RWPE2 (cell line): ENCODE measurements at regions not wholly inside any gene's neighbourhood (a gene's known extent, or its start where the extent isn't known, plus 50 kb on each side); places are given as distances from the start of the nearest gene placed in this dataset.

Experiments
- ATAC-seq: fragments of 200-7000 bp; cut with Tn5 transposase; 3 replicates; pipeline ENCODE4 v1.9.1; 2021; ENCODE audit warnings: low read depth
- DNase-seq: peaks from one replicate; pipeline ENCODE4 v3.0.0-alpha.2; 2020; ENCODE audit warnings: low spot score
- H3K27ac ChIP-seq: fragments of 450-650 bp; 2 replicates; pipeline ENCODE4 v1.5.1; 2017; ENCODE audit warnings: mild to moderate bottlenecking; ENCODE audit not compliant: poor library complexity, severe bottlenecking
- H3K27me3 ChIP-seq: fragments of 250-450 bp; sonication (Bioruptor Pico); 2 replicates; pipeline ENCODE4 v1.5.1; 2021; ENCODE audit warnings: mild to moderate bottlenecking, moderate library complexity; ENCODE audit not compliant: insufficient read depth, poor library complexity, severe bottlenecking
- H3K36me3 ChIP-seq: fragments of 250-450 bp; sonication (Bioruptor Pico); 2 replicates; pipeline ENCODE4 v1.5.1; 2020; ENCODE audit warnings: low read depth, mild to moderate bottlenecking, moderate library complexity
- H3K4me1 ChIP-seq: fragments of 250-450 bp; sonication (Bioruptor Pico); 2 replicates; pipeline ENCODE4 v1.5.1; 2021; ENCODE audit warnings: mild to moderate bottlenecking, moderate library complexity; ENCODE audit not compliant: insufficient read depth, poor library complexity, severe bottlenecking
- H3K4me3 ChIP-seq: fragments of 250-450 bp; sonication (Bioruptor Pico); 2 replicates; pipeline ENCODE4 v1.5.1; 2021; ENCODE audit warnings: mild to moderate bottlenecking, moderate library complexity; ENCODE audit not compliant: severe bottlenecking
- H3K9me3 ChIP-seq: fragments of 250-450 bp; sonication (Bioruptor Pico); 2 replicates; pipeline ENCODE4 v1.5.1; 2021; ENCODE audit warnings: mild to moderate bottlenecking, moderate library complexity; ENCODE audit not compliant: severe bottlenecking
- CTCF ChIP-seq: fragments of 450-650 bp; IDR thresholded peaks from one replicate; pipeline ENCODE4 v1.5.1; 2017; ENCODE audit warnings: mild to moderate bottlenecking, moderate library complexity; ENCODE audit not compliant: poor library complexity, severe bottlenecking

GRCh38 chr3:88222343-88222742 lies 72.6 kb downstream of the C3orf38 start:
- no peak for ATAC-seq
- Histone ChIP-seq H3K36me3 (no peaks in the 10 kb centered on the region), H3K4me1 (no peaks in the 10 kb centered on the region), H3K9me3 (no peaks in the 10 kb centered on the region), H3K27me3 (no peaks in the 10 kb centered on the region), H3K4me3 (no peak overlapping the region), H3K27ac (no peak overlapping the region)
- no peak for DNase-seq
- no peak for TF ChIP-seq CTCF

GRCh38 chr3:88225326-88226008 lies 75.7 kb downstream of the C3orf38 start:
- no peak for DNase-seq
- no peak for ATAC-seq
- no peak overlapping the region for H3K27ac ChIP-seq
- no peaks in the 10 kb centered on the region for H3K4me1 ChIP-seq
- no peaks in the 10 kb centered on the region for H3K36me3 ChIP-seq
- H3K4me3 ChIP-seq: no peak overlapping the region
- H3K9me3 ChIP-seq: no peaks in the 10 kb centered on the region
- no peak for TF ChIP-seq CTCF
- H3K27me3 ChIP-seq: no peaks in the 10 kb centered on the region

- no peaks in the 10 kb centered on the region for H3K9me3 ChIP-seq
- no peak for TF ChIP-seq CTCF
- H3K27ac ChIP-seq: no peak overlapping the region
Measured at GRCh38 chr3:88226910-88227309, 77.2 kb downstream of the C3orf38 start.

GRCh38 chr3:88230638-88231037 lies 80.9 kb downstream of the C3orf38 start:
- DNase-seq (no peak), ATAC-seq (no peak)
- Histone ChIP-seq H3K36me3 (no peaks in the 10 kb centered on the region), H3K4me1 (peaks cover 10% of the 10 kb centered on the region), H3K27me3 (no peaks in the 10 kb centered on the region), H3K27ac (no peak overlapping the region), H3K4me3 (no peak overlapping the region), H3K9me3 (no peaks in the 10 kb centered on the region)
- TF ChIP-seq CTCF: no peak

More at GRCh38 chr3:88226910-88227309, 77.2 kb downstream of the C3orf38 start:
- Histone ChIP-seq H3K4me1 (peaks cover 6% of the 10 kb centered on the region), H3K36me3 (no peaks in the 10 kb centered on the region), H3K4me3 (no peak overlapping the region), H3K27me3 (no peaks in the 10 kb centered on the region)
- DNase-seq (no peak), ATAC-seq (no peak)

- H3K27me3 ChIP-seq: no peaks in the 10 kb centered on the region
- DNase-seq: no peak
Measured at GRCh38 chr3:88231207-88231606, 81.4 kb downstream of the C3orf38 start.

More at GRCh38 chr3:88231207-88231606, 81.4 kb downstream of the C3orf38 start:
- Histone ChIP-seq H3K4me3 (no peak overlapping the region), H3K27ac (no peak overlapping the region), H3K36me3 (no peaks in the 10 kb centered on the region), H3K9me3 (no peaks in the 10 kb centered on the region), H3K4me1 (peaks cover 10% of the 10 kb centered on the region)
- TF ChIP-seq CTCF: no peak
- peak; percentile 65; the same call in 2 of the 3 replicates for ATAC-seq
